ENCODE measurements at regions not wholly inside any gene's neighbourhood (a gene's known extent, or its start where the extent isn't known, plus 50 kb on each side); places are given as distances from the start of the nearest gene placed in this dataset.

DNA sequence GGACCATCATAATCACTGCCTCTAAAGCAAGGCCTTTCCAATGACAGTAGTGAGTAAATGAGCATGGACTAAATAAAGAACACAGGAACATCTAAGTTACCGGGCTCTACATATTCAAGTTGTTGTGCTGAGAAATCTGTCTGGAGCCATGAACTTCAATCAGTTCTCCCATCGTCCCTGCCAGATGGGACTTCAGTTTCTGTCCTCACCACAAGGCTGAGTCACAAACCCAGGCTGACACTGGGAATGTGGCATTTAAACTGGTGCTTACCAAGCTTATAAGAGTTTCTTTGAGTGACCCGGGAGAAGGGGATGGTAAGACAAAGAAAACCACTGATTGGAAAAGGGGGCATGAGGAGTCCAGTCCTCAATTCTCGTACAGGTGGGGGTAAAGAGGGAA is 497.0 kb downstream of the MAFB start:
- H3K27me3 ChIP-seq = peaks cover 0 to 9% (median 0%) of the 10 kb centered on the region in 7 donors
- H3K4me3 ChIP-seq = no peak overlapping the region
- ATAC-seq = peak in 1 of 8 donors; percentile 53
- peak overlapping the region in 1 of 10 donors; percentile 4 for H3K27ac ChIP-seq
- DNase-seq = no peak
- TF ChIP-seq, protein P1, sequence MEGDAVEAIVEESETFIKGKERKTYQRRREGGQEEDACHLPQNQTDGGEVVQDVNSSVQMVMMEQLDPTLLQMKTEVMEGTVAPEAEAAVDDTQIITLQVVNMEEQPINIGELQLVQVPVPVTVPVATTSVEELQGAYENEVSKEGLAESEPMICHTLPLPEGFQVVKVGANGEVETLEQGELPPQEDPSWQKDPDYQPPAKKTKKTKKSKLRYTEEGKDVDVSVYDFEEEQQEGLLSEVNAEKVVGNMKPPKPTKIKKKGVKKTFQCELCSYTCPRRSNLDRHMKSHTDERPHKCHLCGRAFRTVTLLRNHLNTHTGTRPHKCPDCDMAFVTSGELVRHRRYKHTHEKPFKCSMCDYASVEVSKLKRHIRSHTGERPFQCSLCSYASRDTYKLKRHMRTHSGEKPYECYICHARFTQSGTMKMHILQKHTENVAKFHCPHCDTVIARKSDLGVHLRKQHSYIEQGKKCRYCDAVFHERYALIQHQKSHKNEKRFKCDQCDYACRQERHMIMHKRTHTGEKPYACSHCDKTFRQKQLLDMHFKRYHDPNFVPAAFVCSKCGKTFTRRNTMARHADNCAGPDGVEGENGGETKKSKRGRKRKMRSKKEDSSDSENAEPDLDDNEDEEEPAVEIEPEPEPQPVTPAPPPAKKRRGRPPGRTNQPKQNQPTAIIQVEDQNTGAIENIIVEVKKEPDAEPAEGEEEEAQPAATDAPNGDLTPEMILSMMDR (IDR thresholded peaks at IDR 0.05) = no peak
- peaks cover 0 to 26% (median 7%) of the 10 kb centered on the region in 9 donors for H3K4me1 ChIP-seq
- WGBS, 2 donors = 71 to 75% methylated on average over 4 of the region's 4 CpGs
- H3K9me3 ChIP-seq = no peaks in the 10 kb centered on the region
- intact Hi-C loops (cut with DNase I) = no loop called here
- H3K36me3 ChIP-seq = no peaks in the 10 kb centered on the region

DNA sequence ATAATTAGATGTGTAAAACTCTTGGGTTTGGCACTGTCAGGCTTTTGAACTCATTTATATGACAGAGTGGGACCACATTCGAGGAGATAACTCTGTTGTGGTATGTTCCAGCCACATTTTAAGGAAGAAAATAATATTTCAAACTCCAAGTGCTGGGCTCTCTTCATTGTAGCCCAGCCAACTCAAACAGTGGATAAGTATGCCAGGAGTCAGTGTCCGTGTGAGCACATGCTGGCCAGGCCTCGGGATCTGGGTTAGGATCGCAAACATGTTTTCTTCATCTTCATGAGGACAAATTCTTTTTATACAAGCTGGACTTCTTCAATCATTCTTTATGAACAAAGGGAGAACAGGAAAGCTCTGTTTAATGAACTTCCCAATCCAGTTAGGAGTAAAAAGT is 497.5 kb downstream of the MAFB start:
- intact Hi-C loops (cut with DNase I) = no loop called here
- H3K27ac ChIP-seq = no peak overlapping the region
- DNase-seq (no peak), ATAC-seq (peak in 2 of 8 donors; percentile 34 to 53)
- WGBS, 2 donors = 65 to 76% methylated on average over 4 of the region's 4 CpGs
- H3K9me3 ChIP-seq = no peaks in the 10 kb centered on the region
- H3K36me3 ChIP-seq = no peaks in the 10 kb centered on the region
- TF ChIP-seq, protein P1 (IDR thresholded peaks at IDR 0.05) = no peak
- H3K4me3 ChIP-seq = no peak overlapping the region
- peaks cover 0 to 26% (median 7%) of the 10 kb centered on the region in 9 donors for H3K4me1 ChIP-seq
- peaks cover 0 to 9% (median 0%) of the 10 kb centered on the region in 7 donors for H3K27me3 ChIP-seq

- DNase-seq = no peak
- ATAC-seq = peak in 2 of 8 donors; percentile 35 to 57
- Histone ChIP-seq H3K27me3 (peaks cover 0 to 9% (median 0%) of the 10 kb centered on the region in 7 donors), H3K9me3 (no peaks in the 10 kb centered on the region), H3K4me1 (peaks cover 0 to 26% (median 7%) of the 10 kb centered on the region in 9 donors), H3K36me3 (no peaks in the 10 kb centered on the region), H3K27ac (no peak overlapping the region), H3K4me3 (no peak overlapping the region)
- 34 to 46% methylated on average over 2 of the region's 2 CpGs for WGBS, 2 donors
- TF ChIP-seq, protein P1 (IDR thresholded peaks at IDR 0.05) = no peak
- intact Hi-C loops (cut with DNase I) = no loop called here
Observed at GRCh38 chr20:40189621-40190020, 499.4 kb downstream of the MAFB start.

- H3K27me3 ChIP-seq = peaks cover 0 to 9% (median 0%) of the 10 kb centered on the region in 7 donors
- TF ChIP-seq, protein P1 (IDR thresholded peaks at IDR 0.05) = no peak
- no peak overlapping the region for H3K27ac ChIP-seq
- DNase-seq (no peak), ATAC-seq (no peak)
- H3K4me3 ChIP-seq = no peak overlapping the region
- H3K4me1 ChIP-seq = peaks cover 0 to 26% (median 7%) of the 10 kb centered on the region in 9 donors
- WGBS, 2 donors = 37 to 61% methylated on average over 2 of the region's 2 CpGs
- no peaks in the 10 kb centered on the region for H3K9me3 ChIP-seq
- H3K36me3 ChIP-seq = no peaks in the 10 kb centered on the region
- intact Hi-C loops (cut with DNase I) = no loop called here
Observed at GRCh38 chr20:40188319-40188718, 500.7 kb downstream of the MAFB start.
